Testis (tissue), 2 donors: ENCODE measurements at regions not wholly inside any gene's neighbourhood (a gene's known extent, or its start where the extent isn't known, plus 50 kb on each side); places are given as distances from the start of the nearest gene placed in this dataset.

ENCODE experiments used
- POLR2A ChIP-seq: fragments of 450-650 bp; IDR thresholded peaks from one replicate; pipeline ENCODE4 v1.6.1; 2017; ENCODE audit warnings: antibody characterized with exemption, mild to moderate bottlenecking, moderate library complexity
- TF ChIP-seq, protein P1 (sequence below), 3 experiments: fragments of 450-650 bp in 2 of 3; fragments of 200-600 bp in 1 of 3; sonication (generic) in 1 of 3; IDR thresholded peaks; one replicate each; pipeline ENCODE4 v1.5.1; 2016 to 2019; ENCODE audit warnings: antibody characterized with exemption in 3 of 3, mild to moderate bottlenecking in 2 of 3, moderate library complexity in 1 of 3

DNA sequence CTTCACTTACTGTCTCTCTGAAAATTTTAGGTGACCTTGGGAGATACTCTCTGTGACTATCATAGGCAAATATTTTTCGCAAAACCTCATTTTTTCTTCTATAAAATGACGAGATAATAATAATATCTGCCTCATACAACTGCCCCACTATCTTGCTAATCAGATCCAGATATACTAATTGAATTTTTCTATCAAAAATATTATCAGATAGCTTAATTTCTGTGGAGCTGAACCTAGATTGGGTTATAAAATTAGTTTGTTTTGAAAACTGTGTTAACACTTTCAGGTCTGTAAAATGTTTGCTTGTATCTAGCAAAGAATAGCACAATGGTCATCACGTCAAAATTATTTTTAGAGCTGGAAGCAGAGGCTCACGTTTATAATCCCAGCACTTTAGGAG is 486.7 kb upstream of the LRRN3 start:
- TF ChIP-seq, protein P1, sequence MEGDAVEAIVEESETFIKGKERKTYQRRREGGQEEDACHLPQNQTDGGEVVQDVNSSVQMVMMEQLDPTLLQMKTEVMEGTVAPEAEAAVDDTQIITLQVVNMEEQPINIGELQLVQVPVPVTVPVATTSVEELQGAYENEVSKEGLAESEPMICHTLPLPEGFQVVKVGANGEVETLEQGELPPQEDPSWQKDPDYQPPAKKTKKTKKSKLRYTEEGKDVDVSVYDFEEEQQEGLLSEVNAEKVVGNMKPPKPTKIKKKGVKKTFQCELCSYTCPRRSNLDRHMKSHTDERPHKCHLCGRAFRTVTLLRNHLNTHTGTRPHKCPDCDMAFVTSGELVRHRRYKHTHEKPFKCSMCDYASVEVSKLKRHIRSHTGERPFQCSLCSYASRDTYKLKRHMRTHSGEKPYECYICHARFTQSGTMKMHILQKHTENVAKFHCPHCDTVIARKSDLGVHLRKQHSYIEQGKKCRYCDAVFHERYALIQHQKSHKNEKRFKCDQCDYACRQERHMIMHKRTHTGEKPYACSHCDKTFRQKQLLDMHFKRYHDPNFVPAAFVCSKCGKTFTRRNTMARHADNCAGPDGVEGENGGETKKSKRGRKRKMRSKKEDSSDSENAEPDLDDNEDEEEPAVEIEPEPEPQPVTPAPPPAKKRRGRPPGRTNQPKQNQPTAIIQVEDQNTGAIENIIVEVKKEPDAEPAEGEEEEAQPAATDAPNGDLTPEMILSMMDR (IDR thresholded peaks at IDR 0.05): no peak
- no peak for TF ChIP-seq POLR2A
